ENCODE measurements at regions not wholly inside any gene's neighbourhood (a gene's known extent, or its start where the extent isn't known, plus 50 kb on each side); places are given as distances from the start of the nearest gene placed in this dataset.

GRCh38 chr2:2874805-2875204 lies 502.8 kb downstream of the EIPR1 start:
- no peaks in the 10 kb centered on the region for H3K9me3 ChIP-seq
- no peaks in the 10 kb centered on the region for H3K27me3 ChIP-seq
- no peak overlapping the region for H3K27ac ChIP-seq
- no peaks in the 10 kb centered on the region for H3K36me3 ChIP-seq
- no peaks in the 10 kb centered on the region for H3K4me1 ChIP-seq
- intact Hi-C loops (cut with DNase I), result no loop called here
- DNase-seq (no peak), ATAC-seq (no peak)
- WGBS (ENCODE audit: insufficient coverage, low coverage, low lambda C conversion rate, missing lambda C conversion rate), result no CpG with 5 or more reads among the region's 12 CpGs
- TF ChIP-seq POLR2A (IDR thresholded peaks at IDR 0.05), result no peak
- TF ChIP-seq, protein P1, sequence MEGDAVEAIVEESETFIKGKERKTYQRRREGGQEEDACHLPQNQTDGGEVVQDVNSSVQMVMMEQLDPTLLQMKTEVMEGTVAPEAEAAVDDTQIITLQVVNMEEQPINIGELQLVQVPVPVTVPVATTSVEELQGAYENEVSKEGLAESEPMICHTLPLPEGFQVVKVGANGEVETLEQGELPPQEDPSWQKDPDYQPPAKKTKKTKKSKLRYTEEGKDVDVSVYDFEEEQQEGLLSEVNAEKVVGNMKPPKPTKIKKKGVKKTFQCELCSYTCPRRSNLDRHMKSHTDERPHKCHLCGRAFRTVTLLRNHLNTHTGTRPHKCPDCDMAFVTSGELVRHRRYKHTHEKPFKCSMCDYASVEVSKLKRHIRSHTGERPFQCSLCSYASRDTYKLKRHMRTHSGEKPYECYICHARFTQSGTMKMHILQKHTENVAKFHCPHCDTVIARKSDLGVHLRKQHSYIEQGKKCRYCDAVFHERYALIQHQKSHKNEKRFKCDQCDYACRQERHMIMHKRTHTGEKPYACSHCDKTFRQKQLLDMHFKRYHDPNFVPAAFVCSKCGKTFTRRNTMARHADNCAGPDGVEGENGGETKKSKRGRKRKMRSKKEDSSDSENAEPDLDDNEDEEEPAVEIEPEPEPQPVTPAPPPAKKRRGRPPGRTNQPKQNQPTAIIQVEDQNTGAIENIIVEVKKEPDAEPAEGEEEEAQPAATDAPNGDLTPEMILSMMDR (IDR thresholded peaks at IDR 0.05), result no peak
- H3K4me3 ChIP-seq, result no peak overlapping the region

- DNase-seq (no peak), ATAC-seq (no peak)
- no peaks in the 10 kb centered on the region for H3K9me3 ChIP-seq
- no peak overlapping the region for H3K4me3 ChIP-seq
- no peaks in the 10 kb centered on the region for H3K36me3 ChIP-seq
- TF ChIP-seq, protein P1 (IDR thresholded peaks at IDR 0.05), result no peak
- no peak for TF ChIP-seq POLR2A (IDR thresholded peaks at IDR 0.05)
- no peaks in the 10 kb centered on the region for H3K27me3 ChIP-seq
- WGBS (ENCODE audit: insufficient coverage, low coverage, low lambda C conversion rate, missing lambda C conversion rate), result 70% methylated on average over 5 of the region's 10 CpGs
- intact Hi-C loops (cut with DNase I), result no loop called here
- no peaks in the 10 kb centered on the region for H3K4me1 ChIP-seq
- H3K27ac ChIP-seq, result no peak overlapping the region
These were observed 503.3 kb downstream of the EIPR1 start for GRCh38 chr2:2874341-2874740.

DNA sequence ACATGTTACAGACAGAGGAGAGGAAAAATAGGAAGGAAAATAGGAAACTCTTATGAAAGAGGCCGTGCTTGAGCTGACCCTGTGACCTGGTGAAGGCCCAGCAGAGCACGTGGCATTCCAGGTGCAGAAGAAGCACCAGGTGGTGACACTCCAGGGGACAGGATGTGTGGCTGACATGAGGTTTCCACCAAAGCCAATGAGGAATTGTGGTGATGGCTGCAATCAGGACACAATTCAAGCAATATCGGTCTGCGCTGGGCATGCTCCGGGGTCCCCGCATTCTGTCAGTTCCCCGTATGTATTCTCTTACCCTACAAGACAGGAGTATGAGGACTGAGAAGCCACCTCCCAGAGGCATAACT lies 504.2 kb downstream of the EIPR1 start:
- no peak overlapping the region for H3K27ac ChIP-seq
- ATAC-seq (no peak), DNase-seq (no peak)
- no peaks in the 10 kb centered on the region for H3K9me3 ChIP-seq
- no peaks in the 10 kb centered on the region for H3K36me3 ChIP-seq
- 29% methylated on average over 4 of the region's 7 CpGs for WGBS (ENCODE audit: insufficient coverage, low coverage, low lambda C conversion rate, missing lambda C conversion rate)
- TF ChIP-seq, protein P1 (IDR thresholded peaks at IDR 0.05), result no peak
- no peak for TF ChIP-seq POLR2A (IDR thresholded peaks at IDR 0.05)
- intact Hi-C loops (cut with DNase I), result no loop called here
- H3K27me3 ChIP-seq, result no peaks in the 10 kb centered on the region
- no peaks in the 10 kb centered on the region for H3K4me1 ChIP-seq
- H3K4me3 ChIP-seq, result no peak overlapping the region

- DNase-seq (no peak), ATAC-seq (no peak)
- no peak overlapping the region for H3K4me3 ChIP-seq
- 65% methylated on average over 3 of the region's 3 CpGs for WGBS (ENCODE audit: insufficient coverage, low coverage, low lambda C conversion rate, missing lambda C conversion rate)
- no peaks in the 10 kb centered on the region for H3K27me3 ChIP-seq
- H3K27ac ChIP-seq, result no peak overlapping the region
- TF ChIP-seq POLR2A (IDR thresholded peaks at IDR 0.05), result no peak
- TF ChIP-seq, protein P1 (IDR thresholded peaks at IDR 0.05), result no peak
- no peaks in the 10 kb centered on the region for H3K9me3 ChIP-seq
- H3K36me3 ChIP-seq, result no peaks in the 10 kb centered on the region
- H3K4me1 ChIP-seq, result no peaks in the 10 kb centered on the region
- intact Hi-C loops (cut with DNase I), result no loop called here
These were observed 504.7 kb downstream of the EIPR1 start for GRCh38 chr2:2872713-2873449.

GRCh38 chr2:2872309-2872617 lies 505.4 kb downstream of the EIPR1 start:
- ATAC-seq (no peak), DNase-seq (no peak)
- intact Hi-C loops (cut with DNase I), result no loop called here
- H3K27ac ChIP-seq, result no peak overlapping the region
- no peaks in the 10 kb centered on the region for H3K4me1 ChIP-seq
- no peaks in the 10 kb centered on the region for H3K36me3 ChIP-seq
- H3K27me3 ChIP-seq, result no peaks in the 10 kb centered on the region
- TF ChIP-seq, protein P1 (IDR thresholded peaks at IDR 0.05), result no peak
- no peak for TF ChIP-seq POLR2A (IDR thresholded peaks at IDR 0.05)
- H3K4me3 ChIP-seq, result no peak overlapping the region
- 69% methylated on average over 3 of the region's 15 CpGs for WGBS (ENCODE audit: insufficient coverage, low coverage, low lambda C conversion rate, missing lambda C conversion rate)
- no peaks in the 10 kb centered on the region for H3K9me3 ChIP-seq

Measured in right lobe of liver (tissue), 6 donors.